SK-N-MC (cell line): ENCODE measurements at regions not wholly inside any gene's neighbourhood (a gene's known extent, or its start where the extent isn't known, plus 50 kb on each side); places are given as distances from the start of the nearest gene placed in this dataset.

Source experiments
- EZH2 ChIP-seq: fragments of 200-600 bp; sonication (generic); IDR thresholded peaks from one replicate; pipeline ENCODE4 v1.6.1; 2017; ENCODE audit warnings: antibody characterized with exemption
- POLR2AphosphoS5 ChIP-seq: IDR thresholded peaks from 2 replicates; pipeline ENCODE4 v1.6.1; 2012; ENCODE audit warnings: mild to moderate bottlenecking, low read depth, low read length, borderline replicate concordance

GRCh38 chr16:8511464-8511863, 78.8 kb downstream of the TMEM114 start:
- TF ChIP-seq EZH2 = no peak
- TF ChIP-seq POLR2AphosphoS5 = no peak
